ENCODE measurements at regions not wholly inside any gene's neighbourhood (a gene's known extent, or its start where the extent isn't known, plus 50 kb on each side); places are given as distances from the start of the nearest gene placed in this dataset.

GRCh38 chr10:29102233-29102632, 186.6 kb upstream of the LYZL1 start:
- no peak for TF ChIP-seq CTCF (IDR thresholded peaks at IDR 0.05; ENCODE audit: low read length, missing control alignments)
- H3K4me3 ChIP-seq (replicated peaks; ENCODE audit: low read depth, low read length), result no peak overlapping the region
- peak; percentile 9 for DNase-seq (ENCODE audit: low read depth)

- no peak for DNase-seq (ENCODE audit: low read depth)
- no peak for TF ChIP-seq CTCF (IDR thresholded peaks at IDR 0.05; ENCODE audit: low read length, missing control alignments)
Observed at GRCh38 chr10:29102636-29103035, 186.2 kb upstream of the LYZL1 start.

GRCh38 chr10:29104661-29105399, 184.0 kb upstream of the LYZL1 start:
- no peak for TF ChIP-seq CTCF (IDR thresholded peaks at IDR 0.05; ENCODE audit: low read length, missing control alignments)
- no peak overlapping the region for H3K4me3 ChIP-seq (replicated peaks; ENCODE audit: low read depth, low read length)
- DNase-seq (ENCODE audit: low read depth), result peak; percentile 5

More at GRCh38 chr10:29102636-29103035, 186.2 kb upstream of the LYZL1 start:
- no peak overlapping the region for H3K4me3 ChIP-seq (replicated peaks; ENCODE audit: low read depth, low read length)

GRCh38 chr10:29105516-29106215, 183.2 kb upstream of the LYZL1 start:
- peak; percentile 75 for DNase-seq (ENCODE audit: low read depth)
- no peak for TF ChIP-seq CTCF (IDR thresholded peaks at IDR 0.05; ENCODE audit: low read length, missing control alignments)

GRCh38 chr10:29106287-29106686, 182.6 kb upstream of the LYZL1 start:
- TF ChIP-seq CTCF (IDR thresholded peaks at IDR 0.05; ENCODE audit: low read length, missing control alignments), result no peak
- DNase-seq (ENCODE audit: low read depth), result no peak
- no peak overlapping the region for H3K4me3 ChIP-seq (replicated peaks; ENCODE audit: low read depth, low read length)

More at GRCh38 chr10:29105516-29106215, 183.2 kb upstream of the LYZL1 start:
- no peak overlapping the region for H3K4me3 ChIP-seq (replicated peaks; ENCODE audit: low read depth, low read length)

GRCh38 chr10:29107866-29108498, 180.9 kb upstream of the LYZL1 start:
- no peak for DNase-seq (ENCODE audit: low read depth)
- TF ChIP-seq CTCF (IDR thresholded peaks at IDR 0.05; ENCODE audit: low read length, missing control alignments), result no peak
- no peak overlapping the region for H3K4me3 ChIP-seq (replicated peaks; ENCODE audit: low read depth, low read length)

Measured in fibroblast of pulmonary artery (primary cell).